ENCODE measurements at regions not wholly inside any gene's neighbourhood (a gene's known extent, or its start where the extent isn't known, plus 50 kb on each side); places are given as distances from the start of the nearest gene placed in this dataset.

GRCh38 chr1:65097076-65097475 is 50.9 kb upstream of the AK4 start:
- no peak for DNase-seq (ENCODE audit: low read depth)
